Left lobe of liver (tissue), 2 donors: ENCODE measurements at regions not wholly inside any gene's neighbourhood (a gene's known extent, or its start where the extent isn't known, plus 50 kb on each side); places are given as distances from the start of the nearest gene placed in this dataset.

ENCODE experiments used
- ATAC-seq: fragments of 200-7000 bp; cut with Tn5 transposase; one replicate; pipeline ENCODE4 v1.9.1; 2020; ENCODE audit warnings: mild to moderate bottlenecking, moderate library complexity
- DNase-seq: peaks from one replicate; pipeline ENCODE4 v3.0.0-alpha.2; 2020; ENCODE audit warnings: low spot score
- donor health status: DM: no; HTN: no; CAD: no; lungs with moderate emphysema.
- donor health status: DM: no; HTN: yes; CAD: no.

GRCh38 chr2:220915092-220915623 lies 656.9 kb downstream of the EPHA4 start:
- ATAC-seq = no peak
- DNase-seq = no peak

- no peak for DNase-seq
These were observed 655.2 kb downstream of the EPHA4 start for GRCh38 chr2:220916931-220917330.

DNA sequence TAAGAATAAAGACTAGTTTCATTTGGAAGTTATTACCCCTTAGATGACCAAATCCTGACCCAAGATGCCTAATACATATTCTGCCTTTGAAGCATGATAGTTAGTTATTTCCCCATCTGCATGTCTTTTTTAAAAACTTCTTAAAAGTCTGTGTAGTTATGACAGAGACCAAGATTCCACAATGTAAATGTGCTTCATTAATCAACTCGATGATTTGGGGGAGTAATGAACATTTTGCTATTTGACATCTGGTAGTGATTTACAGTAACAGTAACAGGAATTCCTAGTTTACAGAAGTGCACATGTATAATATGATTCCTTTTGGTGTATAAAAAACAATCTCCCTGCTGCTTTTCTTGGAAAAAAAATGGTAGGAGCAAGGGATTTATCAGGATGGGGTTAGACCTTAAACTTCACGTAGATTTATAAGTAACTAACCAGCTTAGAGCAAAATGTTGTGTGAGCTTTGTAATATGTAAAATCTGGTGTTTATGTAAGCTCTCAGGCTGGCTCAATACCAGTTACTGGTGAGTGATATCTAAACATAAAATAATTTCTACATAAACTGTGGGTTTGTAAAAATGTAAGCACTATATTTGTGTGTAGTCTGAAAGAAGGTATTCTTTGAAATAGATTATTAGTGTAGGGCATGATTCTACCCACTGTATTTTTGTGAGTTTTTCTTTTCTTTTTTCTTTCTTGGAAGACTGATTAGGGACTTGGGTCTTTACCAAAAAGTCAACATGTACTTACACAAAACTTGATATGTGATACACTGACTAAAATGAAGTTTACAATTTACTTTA lies 641.6 kb downstream of the EPHA4 start:
- ATAC-seq (no peak), DNase-seq (no peak)

More at GRCh38 chr2:220916931-220917330, 655.2 kb downstream of the EPHA4 start:
- no peak for ATAC-seq

GRCh38 chr2:220931491-220931890 lies 640.6 kb downstream of the EPHA4 start:
- DNase-seq (no peak), ATAC-seq (no peak)

GRCh38 chr2:220932041-220932440 lies 640.1 kb downstream of the EPHA4 start:
- DNase-seq (no peak), ATAC-seq (no peak)

GRCh38 chr2:220935789-220936321 lies 636.2 kb downstream of the EPHA4 start:
- DNase-seq = no peak
- ATAC-seq = no peak

DNA sequence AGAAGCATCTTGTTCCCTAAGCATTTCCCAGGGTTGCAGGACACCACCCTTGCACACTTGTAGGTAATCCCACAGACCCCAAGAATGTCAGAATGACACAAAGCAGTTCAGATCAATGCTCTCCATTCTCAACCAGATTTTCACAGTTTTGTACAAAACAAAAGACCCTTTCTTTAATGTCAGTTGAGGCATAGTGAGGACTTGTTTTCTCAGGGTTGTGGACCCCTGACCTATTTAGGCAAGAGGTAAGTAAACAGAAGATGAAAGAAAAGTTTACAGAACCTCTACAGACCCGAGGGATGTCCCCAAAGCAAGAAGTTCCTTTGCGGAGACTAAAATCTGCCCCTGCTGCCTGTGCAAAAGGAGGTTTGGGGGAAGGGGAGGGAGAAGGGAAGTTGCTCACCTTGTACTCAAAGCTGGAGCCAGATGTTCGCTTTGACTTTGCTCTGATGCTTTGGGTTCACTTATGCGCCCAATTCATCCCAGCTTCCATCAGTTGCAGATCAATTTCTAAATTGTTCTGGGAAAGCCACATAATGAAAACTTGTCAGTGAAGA lies 635.4 kb downstream of the EPHA4 start:
- no peak for ATAC-seq
- DNase-seq = no peak

GRCh38 chr2:220937245-220937644 lies 634.9 kb downstream of the EPHA4 start:
- no peak for DNase-seq
- no peak for ATAC-seq

DNA sequence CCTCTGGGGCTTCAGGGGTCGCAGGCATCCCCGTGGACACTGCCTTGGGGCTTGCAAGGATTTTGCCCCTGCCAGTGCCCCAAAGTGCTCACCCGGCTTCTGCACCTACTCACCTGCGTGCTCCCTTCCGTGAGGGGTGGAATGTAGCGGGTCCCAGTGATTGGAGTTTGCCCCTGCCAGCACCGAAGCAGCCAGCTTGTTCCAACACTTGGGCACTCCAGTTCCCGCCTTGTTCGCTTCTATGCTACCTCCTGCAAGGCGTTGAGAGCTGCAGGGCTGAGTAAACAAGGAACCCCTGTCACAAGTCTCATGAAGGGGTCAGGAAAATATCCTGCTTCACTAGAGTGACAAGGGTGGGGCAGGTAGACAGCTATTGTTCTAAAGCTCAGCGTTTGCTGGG lies 631.5 kb downstream of the EPHA4 start:
- no peak for DNase-seq
- no peak for ATAC-seq

- ATAC-seq (no peak), DNase-seq (no peak)
These were observed 630.4 kb downstream of the EPHA4 start for GRCh38 chr2:220941683-220942082.

GRCh38 chr2:220946552-220946951 lies 625.6 kb downstream of the EPHA4 start:
- no peak for ATAC-seq
- DNase-seq = no peak

GRCh38 chr2:220948579-220948978 lies 623.5 kb downstream of the EPHA4 start:
- ATAC-seq (no peak), DNase-seq (no peak)

DNA sequence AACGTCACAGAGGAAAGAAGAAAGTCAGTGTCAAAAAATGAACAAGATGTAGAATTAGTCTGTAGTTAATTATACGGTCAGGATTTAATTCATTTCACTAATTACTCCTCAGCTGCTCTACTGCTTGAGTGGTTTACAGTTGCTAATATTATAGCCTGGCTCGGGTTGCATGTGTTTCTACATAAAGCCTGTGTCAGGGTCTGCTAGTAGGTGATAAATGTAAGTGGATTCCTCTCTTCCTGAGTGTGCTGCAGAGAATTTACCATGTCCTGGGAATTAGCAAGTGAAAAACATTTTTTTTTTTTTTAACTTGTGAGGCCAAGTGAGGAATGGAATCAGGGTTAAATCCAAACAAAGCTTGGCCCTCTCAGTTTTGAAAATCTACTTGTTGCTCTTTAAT lies 622.6 kb downstream of the EPHA4 start:
- ATAC-seq = no peak
- DNase-seq = no peak

DNA sequence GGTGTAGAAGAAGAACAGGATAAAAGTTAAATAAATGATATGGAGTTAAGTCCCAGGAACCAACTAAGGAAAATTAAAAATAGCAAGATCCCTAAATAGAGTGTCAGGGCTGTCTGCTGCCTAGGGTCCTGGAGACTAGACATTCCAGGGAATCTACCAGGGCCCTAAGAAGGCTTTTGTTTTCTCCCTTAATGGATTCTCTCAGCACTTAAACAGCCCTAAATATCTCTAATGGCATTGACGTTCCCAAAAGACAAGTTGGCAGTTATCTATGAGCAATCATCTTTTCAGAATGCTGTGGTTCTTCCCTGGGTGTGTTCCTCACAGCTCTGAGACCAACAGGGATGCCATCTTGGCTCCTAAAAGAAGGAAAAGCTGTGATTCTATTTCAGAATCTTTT lies 616.3 kb downstream of the EPHA4 start:
- ATAC-seq (no peak), DNase-seq (no peak)

DNA sequence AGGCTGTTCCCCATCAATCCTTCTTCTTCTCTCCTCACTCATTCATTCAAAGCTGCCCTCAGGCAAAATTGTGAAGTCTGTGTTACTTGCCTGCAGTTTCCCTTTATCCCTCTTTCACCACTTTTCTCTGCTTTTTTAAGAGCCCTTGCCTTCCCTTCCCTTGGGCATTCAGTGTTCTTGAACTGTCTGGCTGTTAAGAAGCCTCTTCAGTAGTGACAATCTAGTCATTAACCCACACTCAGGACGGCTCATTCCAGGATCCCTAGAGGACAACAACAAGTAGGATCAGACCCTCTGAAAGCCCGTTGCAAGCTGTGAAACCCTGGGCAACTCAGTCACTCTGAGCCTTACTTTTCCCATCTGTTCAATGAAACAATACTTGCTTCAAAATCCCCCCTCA lies 615.7 kb downstream of the EPHA4 start:
- ATAC-seq (no peak), DNase-seq (no peak)

DNA sequence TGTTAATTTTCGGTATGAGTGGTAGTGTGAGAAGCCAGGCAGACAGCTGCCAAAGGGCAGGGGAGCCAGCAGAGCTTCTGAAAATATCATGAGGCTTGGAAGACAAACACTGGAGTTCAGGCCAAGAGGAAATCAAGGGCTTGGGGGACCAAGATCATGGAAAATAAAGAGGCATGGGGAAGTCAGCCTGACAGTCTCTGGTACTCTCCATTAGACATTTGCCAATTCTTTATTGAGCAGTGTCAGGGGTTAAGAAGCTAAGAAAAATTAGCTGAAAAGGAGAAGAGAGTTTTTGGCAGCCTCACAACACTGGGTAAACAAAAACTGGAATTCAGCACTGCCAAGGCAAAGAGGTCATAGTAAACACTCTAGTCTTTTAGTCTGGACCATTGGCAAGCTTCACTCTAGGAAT lies 612.7 kb downstream of the EPHA4 start:
- ATAC-seq (peak; percentile 80), DNase-seq (peak; percentile 47)

GRCh38 chr2:220961143-220961860 lies 610.8 kb downstream of the EPHA4 start:
- no peak for ATAC-seq
- DNase-seq = no peak

DNA sequence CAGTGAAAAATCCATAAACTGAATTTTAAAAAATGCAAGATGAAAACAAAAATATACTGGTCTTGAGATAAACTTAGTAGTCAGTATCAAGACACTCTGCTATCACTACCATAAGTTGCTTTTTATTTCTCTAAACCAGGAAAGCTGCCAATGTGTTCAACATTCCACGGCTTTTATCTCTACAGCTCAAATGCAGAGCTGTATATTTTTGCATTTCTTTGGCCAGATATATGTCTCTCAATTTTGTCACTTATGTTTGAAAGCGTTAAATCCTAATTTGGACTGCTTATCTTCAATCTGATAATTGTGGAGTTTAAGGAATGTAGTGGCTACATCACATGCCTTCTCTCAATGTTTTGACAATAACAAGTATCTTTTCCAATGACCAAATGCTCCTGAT lies 609.5 kb downstream of the EPHA4 start:
- ATAC-seq = no peak
- no peak for DNase-seq

DNA sequence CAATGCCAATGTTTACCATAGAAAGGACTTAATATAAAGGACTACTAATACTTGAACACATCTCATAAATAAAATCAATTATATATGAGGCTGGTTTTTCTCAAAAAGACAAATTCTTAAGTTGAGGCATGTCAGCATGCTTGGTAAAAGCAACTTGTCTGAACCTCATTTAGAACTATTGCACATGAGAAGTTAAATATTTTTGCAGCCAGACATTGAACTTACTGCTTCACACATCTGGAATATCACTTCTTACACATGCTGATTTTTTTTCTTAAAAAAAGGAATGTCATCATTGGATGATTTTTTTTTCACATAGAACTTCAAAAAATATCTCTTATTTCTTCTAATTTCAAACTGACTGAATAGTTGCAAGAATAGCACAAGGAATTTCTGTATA lies 609.0 kb downstream of the EPHA4 start:
- no peak for DNase-seq
- no peak for ATAC-seq

DNA sequence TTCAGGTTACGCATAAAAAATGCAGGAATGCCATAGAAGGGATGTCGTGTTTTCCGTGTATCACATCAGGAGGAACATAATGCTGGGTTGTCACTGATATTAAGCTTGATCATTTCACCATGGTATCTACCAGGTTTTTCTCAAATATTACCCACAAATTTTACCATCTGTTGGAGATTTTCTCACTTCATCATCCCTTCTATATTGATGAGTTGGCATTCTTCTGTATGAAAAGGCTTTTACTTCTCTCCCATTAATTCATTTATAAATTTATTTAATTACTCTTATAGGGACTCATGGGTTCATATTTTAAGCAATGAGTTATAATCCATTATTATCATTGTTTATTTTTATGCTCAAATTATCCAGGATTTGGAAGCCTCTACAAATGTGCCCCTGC lies 608.2 kb downstream of the EPHA4 start:
- DNase-seq (no peak), ATAC-seq (no peak)

DNA sequence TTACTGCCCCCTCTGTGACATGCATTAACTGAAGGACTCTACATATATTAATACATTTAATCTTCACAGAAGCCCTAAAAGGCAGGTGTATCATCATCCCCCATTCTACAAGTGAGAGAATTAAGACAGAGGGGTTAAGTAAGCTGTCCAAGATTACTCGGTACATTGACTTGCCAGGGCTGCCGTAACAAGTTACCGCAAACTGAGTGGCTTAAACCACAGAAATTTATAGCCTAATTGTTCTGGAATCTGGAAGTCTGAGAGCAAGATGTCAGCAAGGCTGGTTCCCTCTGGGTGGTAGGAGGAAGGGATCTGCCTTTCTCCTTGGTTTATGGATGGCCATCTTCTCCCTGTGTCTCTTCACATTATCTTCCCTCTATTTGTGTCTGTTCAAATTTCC lies 605.5 kb downstream of the EPHA4 start:
- no peak for ATAC-seq
- DNase-seq = no peak

GRCh38 chr2:220969348-220969747 lies 602.8 kb downstream of the EPHA4 start:
- ATAC-seq (no peak), DNase-seq (no peak)
